Activated CD8-positive, alpha-beta T cell treated with anti-CD3 and anti-CD28 coated beads for 36 hours (primary cell): ENCODE measurements at regions not wholly inside any gene's neighbourhood (a gene's known extent, or its start where the extent isn't known, plus 50 kb on each side); places are given as distances from the start of the nearest gene placed in this dataset.

ENCODE experiments used
- ATAC-seq: fragments of 200-7000 bp; cut with Tn5 transposase; one replicate; pipeline ENCODE4 v1.10.0; 2021; ENCODE audit warnings: mild to moderate bottlenecking, moderate library complexity
- CTCF ChIA-PET: fragments of 350-600 bp; sonication (Branson Sonifier 250); formaldehyde crosslinking; loops from one replicate; lab custom pipeline; 2021; ENCODE audit warnings: antibody characterized with exemption; lab: Charles Lee
- POLR2A ChIA-PET: fragments of 350-600 bp; sonication (Branson Sonifier 250); formaldehyde crosslinking; loops from one replicate; lab custom pipeline; 2021; ENCODE audit warnings: antibody characterized with exemption; lab: Charles Lee
- DNase-seq: peaks from one replicate; pipeline ENCODE4 v3.0.0-alpha.2; 2020
- H3K27ac Mint-ChIP-seq: one replicate; pipeline ENCODE4 v1.8.0; 2021; ENCODE audit warnings: mild to moderate bottlenecking, mixed read lengths
- H3K27me3 Mint-ChIP-seq: one replicate; pipeline ENCODE4 v1.8.0; 2021; ENCODE audit warnings: mixed read lengths
- H3K36me3 Mint-ChIP-seq: one replicate; pipeline ENCODE4 v1.8.0; 2021; ENCODE audit warnings: low read depth, mixed read lengths
- H3K4me1 Mint-ChIP-seq: one replicate; pipeline ENCODE4 v1.8.0; 2021; ENCODE audit warnings: low read depth, mixed read lengths
- H3K4me3 Mint-ChIP-seq: one replicate; pipeline ENCODE4 v1.8.0; 2021; ENCODE audit warnings: mild to moderate bottlenecking, moderate library complexity, mixed read lengths
- H3K9me3 Mint-ChIP-seq: one replicate; pipeline ENCODE4 v1.8.0; 2021; ENCODE audit warnings: mixed read lengths
- CTCF ChIP-seq: fragments of 200-600 bp; IDR thresholded peaks from one replicate; pipeline ENCODE4 v1.8.0; 2022; ENCODE audit warnings: antibody characterized with exemption, mild to moderate bottlenecking
- intact Hi-C: fragments of 100-400 bp; cut with micrococcal nuclease; formaldehyde crosslinking; loops from one replicate; pipeline ENCODE4 v1.10.0; 2022

GRCh38 chr14:53516261-53516774, 363.2 kb upstream of the DDHD1 start:
- Mint-ChIP-seq H3K9me3 (no peaks in the 10 kb centered on the region), H3K27me3 (no peaks in the 10 kb centered on the region), H3K27ac (no peak overlapping the region), H3K4me3 (no peak overlapping the region), H3K36me3 (no peaks in the 10 kb centered on the region), H3K4me1 (no peaks in the 10 kb centered on the region)
- no peak for DNase-seq
- ChIA-PET CTCF (no interaction called here), POLR2A (no interaction called here)
- intact Hi-C loops = no loop called here
- no peak for ATAC-seq
- TF ChIP-seq CTCF = no peak

GRCh38 chr14:53515276-53515675, 362.2 kb upstream of the DDHD1 start:
- no peaks in the 10 kb centered on the region for H3K27me3 Mint-ChIP-seq
- DNase-seq = no peak
- no peak for ATAC-seq
- POLR2A ChIA-PET = no interaction called here
- H3K4me3 Mint-ChIP-seq = no peak overlapping the region
- H3K4me1 Mint-ChIP-seq = no peaks in the 10 kb centered on the region
- no peak for TF ChIP-seq CTCF
- H3K9me3 Mint-ChIP-seq = no peaks in the 10 kb centered on the region
- H3K36me3 Mint-ChIP-seq = no peaks in the 10 kb centered on the region
- CTCF ChIA-PET = no interaction called here
- H3K27ac Mint-ChIP-seq = no peak overlapping the region
- intact Hi-C loops = no loop called here

GRCh38 chr14:53514197-53514596, 361.1 kb upstream of the DDHD1 start:
- intact Hi-C loops = no loop called here
- DNase-seq = no peak
- Mint-ChIP-seq H3K27me3 (no peaks in the 10 kb centered on the region), H3K27ac (no peak overlapping the region), H3K36me3 (no peaks in the 10 kb centered on the region), H3K4me1 (no peaks in the 10 kb centered on the region), H3K4me3 (no peak overlapping the region), H3K9me3 (no peaks in the 10 kb centered on the region)
- TF ChIP-seq CTCF = no peak
- POLR2A ChIA-PET = no interaction called here
- ATAC-seq = no peak
- CTCF ChIA-PET = interaction anchor here (1.0 kb wide), 1 partner anchor 698 kb away, joined by 3 read pairs; no protein-coding TSS in a partner anchor

GRCh38 chr14:53510281-53510912, 357.3 kb upstream of the DDHD1 start:
- no peak for ATAC-seq
- H3K4me3 Mint-ChIP-seq = no peak overlapping the region
- intact Hi-C loops = no loop called here
- ChIA-PET POLR2A (interaction anchor here (0.6 kb wide), 1 partner anchor 1038 kb away, joined by 3 read pairs; no protein-coding TSS in a partner anchor), CTCF (no interaction called here)
- H3K9me3 Mint-ChIP-seq = peaks cover 3% of the 10 kb centered on the region
- H3K36me3 Mint-ChIP-seq = no peaks in the 10 kb centered on the region
- TF ChIP-seq CTCF = no peak
- no peaks in the 10 kb centered on the region for H3K27me3 Mint-ChIP-seq
- H3K4me1 Mint-ChIP-seq = no peaks in the 10 kb centered on the region
- no peak for DNase-seq
- H3K27ac Mint-ChIP-seq = no peak overlapping the region
